ENCODE measurements at regions not wholly inside any gene's neighbourhood (a gene's known extent, or its start where the extent isn't known, plus 50 kb on each side); places are given as distances from the start of the nearest gene placed in this dataset.

DNA sequence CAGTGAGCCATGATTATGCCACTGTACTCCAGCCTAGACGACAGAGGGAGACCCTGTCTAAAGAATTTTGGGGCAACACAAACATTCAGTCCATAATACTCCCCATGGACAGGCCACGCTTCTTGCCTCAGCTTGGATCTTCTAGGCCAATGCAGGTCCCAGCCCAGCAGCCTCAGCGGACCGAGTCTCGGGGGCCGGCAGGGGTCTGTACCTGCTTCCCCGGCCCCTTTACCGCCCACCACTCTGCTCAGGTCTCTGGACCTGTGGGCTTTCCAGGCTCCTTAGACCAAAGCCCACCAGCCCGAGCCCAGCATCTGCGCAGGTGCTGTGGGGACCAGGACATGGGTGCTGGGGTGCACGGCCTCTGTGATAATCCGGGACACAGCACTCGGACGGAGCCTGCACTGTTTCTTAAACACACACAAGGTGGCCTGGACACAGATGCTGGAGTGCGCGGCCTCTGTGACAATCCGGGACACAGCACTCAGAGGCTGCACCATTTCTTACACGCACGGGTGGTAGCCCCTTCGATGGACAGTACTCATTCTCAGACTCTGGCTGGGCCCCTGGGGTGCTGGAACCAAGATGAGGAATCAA lies 62.1 kb upstream of the GPC1 start:
- TF ChIP-seq EZH2 (IDR thresholded peaks at IDR 0.05; ENCODE audit: insufficient read depth, poor library complexity, severe bottlenecking), result no peak
- no peak for TF ChIP-seq EZH2phosphoT487 (IDR thresholded peaks at IDR 0.05; ENCODE audit: insufficient read depth, low read depth)

All from GM23248 (cell line).